ENCODE measurements at regions not wholly inside any gene's neighbourhood (a gene's known extent, or its start where the extent isn't known, plus 50 kb on each side); places are given as distances from the start of the nearest gene placed in this dataset.

GRCh38 chr18:70417847-70418246, 129.0 kb downstream of the SOCS6 start:
- Histone ChIP-seq H3K36me3 (ENCODE audit: insufficient read depth, low read length, poor library complexity, severe bottlenecking) (no peaks in the 10 kb centered on the region), H3K4me1 (ENCODE audit: insufficient read depth, low read length, poor library complexity, severe bottlenecking) (peaks cover 8% of the 10 kb centered on the region), H3K4me3 (ENCODE audit: low read depth, low read length, poor library complexity, severe bottlenecking) (no peak overlapping the region), H3K27me3 (replicated peaks; ENCODE audit: insufficient read depth, low read depth, low read length, poor library complexity) (no peaks in the 10 kb centered on the region), H3K27ac (ENCODE audit: low read depth, low read length, poor library complexity, severe bottlenecking) (no peak overlapping the region), H3K9me3 (ENCODE audit: low read depth, low read length, poor library complexity, severe bottlenecking) (no peaks in the 10 kb centered on the region)
- intact Hi-C loops (cut with micrococcal nuclease; ENCODE audit: unreplicated experiment), result no loop called here
- no peak for TF ChIP-seq CTCF (conservative IDR thresholded peaks at IDR 0.05; ENCODE audit: low read depth, low read length)
- no peak for TF ChIP-seq EZH2 (IDR thresholded peaks at IDR 0.05; ENCODE audit: borderline replicate concordance, low read depth, low read length, poor library complexity, severe bottlenecking)
- CTCF ChIA-PET, result no interaction called here
- no TSS peak for BruUV-seq (replicated peaks)
- POLR2A ChIA-PET (ENCODE audit: low non-redundant PET), result no interaction called here
- DNase-seq (ENCODE audit: low spot score), result no peak

- TF ChIP-seq CTCF (conservative IDR thresholded peaks at IDR 0.05; ENCODE audit: low read depth, low read length) (no peak), EZH2 (IDR thresholded peaks at IDR 0.05; ENCODE audit: borderline replicate concordance, low read depth, low read length, poor library complexity, severe bottlenecking) (no peak)
- H3K4me3 ChIP-seq (ENCODE audit: low read depth, low read length, poor library complexity, severe bottlenecking), result no peak overlapping the region
- no peaks in the 10 kb centered on the region for H3K9me3 ChIP-seq (ENCODE audit: low read depth, low read length, poor library complexity, severe bottlenecking)
- no peaks in the 10 kb centered on the region for H3K36me3 ChIP-seq (ENCODE audit: insufficient read depth, low read length, poor library complexity, severe bottlenecking)
- ChIA-PET POLR2A (ENCODE audit: low non-redundant PET) (no interaction called here), CTCF (no interaction called here)
- no peak overlapping the region for H3K27ac ChIP-seq (ENCODE audit: low read depth, low read length, poor library complexity, severe bottlenecking)
- no peaks in the 10 kb centered on the region for H3K27me3 ChIP-seq (replicated peaks; ENCODE audit: insufficient read depth, low read depth, low read length, poor library complexity)
- no peak for DNase-seq (ENCODE audit: low spot score)
- peaks cover 8% of the 10 kb centered on the region for H3K4me1 ChIP-seq (ENCODE audit: insufficient read depth, low read length, poor library complexity, severe bottlenecking)
- intact Hi-C loops (cut with micrococcal nuclease; ENCODE audit: unreplicated experiment), result no loop called here
- no TSS peak for BruUV-seq (replicated peaks)
These were observed 127.7 kb downstream of the SOCS6 start for GRCh38 chr18:70416496-70416895.

GRCh38 chr18:70415823-70416488, 127.1 kb downstream of the SOCS6 start:
- Histone ChIP-seq H3K27ac (ENCODE audit: low read depth, low read length, poor library complexity, severe bottlenecking) (no peak overlapping the region), H3K9me3 (ENCODE audit: low read depth, low read length, poor library complexity, severe bottlenecking) (no peaks in the 10 kb centered on the region), H3K36me3 (ENCODE audit: insufficient read depth, low read length, poor library complexity, severe bottlenecking) (no peaks in the 10 kb centered on the region), H3K27me3 (replicated peaks; ENCODE audit: insufficient read depth, low read depth, low read length, poor library complexity) (no peaks in the 10 kb centered on the region), H3K4me3 (ENCODE audit: low read depth, low read length, poor library complexity, severe bottlenecking) (no peak overlapping the region), H3K4me1 (ENCODE audit: insufficient read depth, low read length, poor library complexity, severe bottlenecking) (peaks cover 8% of the 10 kb centered on the region)
- POLR2A ChIA-PET (ENCODE audit: low non-redundant PET), result no interaction called here
- TF ChIP-seq CTCF (conservative IDR thresholded peaks at IDR 0.05; ENCODE audit: low read depth, low read length) (no peak), EZH2 (IDR thresholded peaks at IDR 0.05; ENCODE audit: borderline replicate concordance, low read depth, low read length, poor library complexity, severe bottlenecking) (no peak)
- CTCF ChIA-PET, result no interaction called here
- intact Hi-C loops (cut with micrococcal nuclease; ENCODE audit: unreplicated experiment), result no loop called here
- no TSS peak for BruUV-seq (replicated peaks)
- no peak for DNase-seq (ENCODE audit: low spot score)

Data from A673 (cell line).